Head of caudate nucleus (tissue), 42 donors: ENCODE measurements at regions not wholly inside any gene's neighbourhood (a gene's known extent, or its start where the extent isn't known, plus 50 kb on each side); places are given as distances from the start of the nearest gene placed in this dataset.
A peak's percentile ranks its signal among the peaks of the same experiment; 100 is the strongest.

Experiments used
- DNase-seq, 42 donors: peaks; one replicate each; pipeline versions ENCODE4 v3.0.0 to v3.0.0-alpha.2; 2020 to 2021; ENCODE audit warnings: mixed read lengths in 7 of 42
- intact Hi-C: fragments of 100-400 bp; cut with DNase I; formaldehyde crosslinking; loops from one replicate; pipeline ENCODE4 v1.15.0; 2022

GRCh38 chr22:27476318-27476717, 325.2 kb downstream of the MN1 start:
- no peak for DNase-seq
- intact Hi-C loops = no loop called here

- intact Hi-C loops = no loop called here
- no peak for DNase-seq
These were observed 324.8 kb downstream of the MN1 start for GRCh38 chr22:27476729-27477128.

- intact Hi-C loops = no loop called here
These were observed 324.4 kb downstream of the MN1 start for GRCh38 chr22:27477171-27477570.

GRCh38 chr22:27480487-27480886, 321.1 kb downstream of the MN1 start:
- DNase-seq = peak; percentile 16 to 87 (median 68)
- intact Hi-C loops = no loop called here

More at GRCh38 chr22:27477171-27477570, 324.4 kb downstream of the MN1 start:
- no peak for DNase-seq

- DNase-seq = no peak
These were observed 319.2 kb downstream of the MN1 start for GRCh38 chr22:27482402-27482801.

GRCh38 chr22:27483095-27483785, 318.3 kb downstream of the MN1 start:
- no peak for DNase-seq
- intact Hi-C loops = no loop called here

More at GRCh38 chr22:27482402-27482801, 319.2 kb downstream of the MN1 start:
- intact Hi-C loops = no loop called here

- DNase-seq = no peak
- intact Hi-C loops = no loop called here
These were observed 315.7 kb downstream of the MN1 start for GRCh38 chr22:27485842-27486241.

- DNase-seq = no peak
- intact Hi-C loops = no loop called here
These were observed 313.7 kb downstream of the MN1 start for GRCh38 chr22:27487600-27488452.

GRCh38 chr22:27488456-27489177, 312.9 kb downstream of the MN1 start:
- no peak for DNase-seq
- intact Hi-C loops = no loop called here

GRCh38 chr22:27489178-27489675, 312.3 kb downstream of the MN1 start:
- no peak for DNase-seq
- intact Hi-C loops = no loop called here

GRCh38 chr22:27490080-27490479, 311.5 kb downstream of the MN1 start:
- no peak for DNase-seq

GRCh38 chr22:27491888-27492287, 309.7 kb downstream of the MN1 start:
- intact Hi-C loops = no loop called here
- no peak for DNase-seq

More at GRCh38 chr22:27490080-27490479, 311.5 kb downstream of the MN1 start:
- intact Hi-C loops = no loop called here

- DNase-seq = no peak
- intact Hi-C loops = no loop called here
These were observed 308.9 kb downstream of the MN1 start for GRCh38 chr22:27492566-27493201.

GRCh38 chr22:27493796-27494195, 307.8 kb downstream of the MN1 start:
- intact Hi-C loops = no loop called here
- DNase-seq = no peak

GRCh38 chr22:27494785-27495184, 306.8 kb downstream of the MN1 start:
- intact Hi-C loops = no loop called here
- no peak for DNase-seq

- intact Hi-C loops = no loop called here
- no peak for DNase-seq
These were observed 306.2 kb downstream of the MN1 start for GRCh38 chr22:27495325-27495724.

- intact Hi-C loops = no loop called here
- DNase-seq = no peak
These were observed 302.4 kb downstream of the MN1 start for GRCh38 chr22:27499121-27499520.

GRCh38 chr22:27501191-27501936, 300.2 kb downstream of the MN1 start:
- DNase-seq = no peak
- intact Hi-C loops = no loop called here
